Activated CD4-positive, alpha-beta T cell treated with anti-CD3 and anti-CD28 coated beads, Interleukin-10, Interleukin-2, amounts not matched to agents 100 ng/mL and 50 ng/mL, durations not matched to agents 16 hours and 8 hours (primary cell): ENCODE measurements at regions not wholly inside any gene's neighbourhood (a gene's known extent, or its start where the extent isn't known, plus 50 kb on each side); places are given as distances from the start of the nearest gene placed in this dataset.
"Not testable (repeated sequence)": the region's sequence is repeated elsewhere in the genome, so short reads cannot be mapped to it uniquely, and the experiment has no call there.

Experiments
- DNase-seq: peaks from one replicate; pipeline ENCODE4 v3.0.0-alpha.2; 2020

DNA sequence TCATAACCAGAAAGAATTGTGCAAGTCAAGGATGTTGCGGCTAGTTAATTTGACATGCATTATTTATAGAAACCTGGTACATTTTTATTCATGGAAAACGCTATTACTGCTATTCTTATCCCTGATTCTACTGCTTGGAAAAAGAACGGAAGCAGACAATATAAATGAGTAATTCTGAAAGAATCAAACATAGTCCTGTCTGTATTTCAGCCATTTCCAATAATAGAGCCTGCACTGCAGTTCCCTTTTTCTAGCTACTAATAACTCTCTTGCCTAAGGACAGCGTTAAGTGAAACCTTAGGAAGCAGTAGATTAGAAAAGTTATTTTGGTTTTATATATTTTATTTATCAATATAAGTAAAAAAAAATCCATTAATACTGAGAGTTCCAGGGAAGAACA lies 414.9 kb downstream of the CYLC2 start:
- DNase-seq, result no peak

GRCh38 chr9:103427696-103428095 lies 432.6 kb downstream of the CYLC2 start:
- no peak for DNase-seq

DNA sequence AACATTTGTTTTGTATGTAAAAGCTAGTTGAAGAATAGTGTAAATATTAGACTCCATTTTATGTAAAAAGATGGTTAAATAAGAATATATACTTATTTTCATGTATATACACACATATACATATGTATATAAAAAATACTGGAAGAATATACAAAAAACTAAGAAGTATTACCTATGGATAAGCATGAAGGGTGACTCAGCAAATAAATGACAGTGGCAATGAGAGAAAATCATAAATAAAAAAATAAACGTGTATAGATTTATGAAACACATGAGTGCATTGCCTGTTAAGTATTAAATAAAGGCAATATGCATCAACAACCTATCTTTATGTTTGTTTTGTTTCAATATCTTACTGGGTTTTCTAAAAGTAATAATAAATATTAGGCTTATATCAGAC lies 435.3 kb downstream of the CYLC2 start:
- no peak for DNase-seq

GRCh38 chr9:103431809-103432208 lies 436.7 kb downstream of the CYLC2 start:
- DNase-seq, result no peak

GRCh38 chr9:103444176-103444575 lies 449.0 kb downstream of the CYLC2 start:
- DNase-seq, result no peak

- DNase-seq, result no peak
Observed at GRCh38 chr9:103458826-103459225, 463.7 kb downstream of the CYLC2 start.

- no peak for DNase-seq
Observed at GRCh38 chr9:103471241-103471640, 476.1 kb downstream of the CYLC2 start.

- no peak for DNase-seq
Observed at GRCh38 chr9:103474156-103474555, 479.0 kb downstream of the CYLC2 start.

GRCh38 chr9:103483471-103484096 lies 488.5 kb downstream of the CYLC2 start:
- no peak for DNase-seq

GRCh38 chr9:103485138-103485537 lies 490.0 kb downstream of the CYLC2 start:
- no peak for DNase-seq

GRCh38 chr9:103514767-103515166 lies 519.6 kb downstream of the CYLC2 start:
- no peak for DNase-seq

GRCh38 chr9:103522409-103522808 lies 527.3 kb downstream of the CYLC2 start:
- no peak for DNase-seq

- DNase-seq, result no peak
Observed at GRCh38 chr9:103530934-103531333, 535.8 kb downstream of the CYLC2 start.

- DNase-seq, result no peak
Observed at GRCh38 chr9:103533318-103533717, 538.2 kb downstream of the CYLC2 start.

DNA sequence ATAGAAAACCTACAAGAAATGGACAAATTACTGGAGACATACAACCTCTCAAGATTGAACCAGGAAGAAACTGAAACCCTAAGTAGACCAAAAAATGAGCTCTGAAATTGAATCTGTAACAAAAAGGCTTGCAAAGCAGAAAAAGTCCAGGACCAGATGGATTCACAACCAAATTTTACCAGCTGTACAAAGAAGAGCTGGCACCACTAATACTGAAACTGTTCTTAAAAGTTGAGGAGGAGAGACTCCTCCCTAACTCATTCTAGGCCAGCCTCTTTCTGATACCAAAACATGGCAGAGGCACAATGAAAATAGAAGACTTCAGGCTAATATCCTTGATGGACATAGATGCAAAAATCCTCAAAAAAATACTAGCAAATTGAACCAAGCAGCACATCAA lies 542.3 kb downstream of the CYLC2 start:
- no peak for DNase-seq

GRCh38 chr9:103545260-103545659 lies 548.8 kb upstream of the SMC2 start:
- DNase-seq, result no peak

- DNase-seq, result no peak
Observed at GRCh38 chr9:103552712-103553111, 541.4 kb upstream of the SMC2 start.

GRCh38 chr9:103574056-103574455 lies 520.1 kb upstream of the SMC2 start:
- DNase-seq, result no peak

GRCh38 chr9:103586721-103587120 lies 507.4 kb upstream of the SMC2 start:
- DNase-seq, result no peak

GRCh38 chr9:103601287-103601686 lies 492.8 kb upstream of the SMC2 start:
- DNase-seq, result no peak

GRCh38 chr9:103611950-103612349 lies 482.2 kb upstream of the SMC2 start:
- DNase-seq, result not testable (repeated sequence)

- DNase-seq, result no peak
Observed at GRCh38 chr9:103615994-103616393, 478.1 kb upstream of the SMC2 start.

DNA sequence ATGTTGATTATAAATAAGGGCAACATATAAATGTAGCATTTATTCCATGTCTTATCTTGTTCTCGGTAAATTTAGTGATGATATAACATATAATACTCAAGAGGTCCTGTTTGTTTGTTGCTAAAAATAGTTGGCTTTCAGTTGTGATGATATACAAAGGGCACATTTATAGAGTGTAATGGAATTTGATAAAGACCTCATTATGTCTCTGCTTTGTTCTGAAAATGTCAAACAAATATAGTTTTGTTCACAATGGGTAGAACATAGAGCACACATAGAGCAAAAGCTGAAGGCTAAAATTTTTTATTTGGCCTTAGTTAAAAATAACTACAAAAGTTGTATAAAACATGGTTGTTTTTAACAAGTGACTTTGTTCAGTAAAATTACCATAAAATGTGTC lies 477.1 kb upstream of the SMC2 start:
- no peak for DNase-seq

DNA sequence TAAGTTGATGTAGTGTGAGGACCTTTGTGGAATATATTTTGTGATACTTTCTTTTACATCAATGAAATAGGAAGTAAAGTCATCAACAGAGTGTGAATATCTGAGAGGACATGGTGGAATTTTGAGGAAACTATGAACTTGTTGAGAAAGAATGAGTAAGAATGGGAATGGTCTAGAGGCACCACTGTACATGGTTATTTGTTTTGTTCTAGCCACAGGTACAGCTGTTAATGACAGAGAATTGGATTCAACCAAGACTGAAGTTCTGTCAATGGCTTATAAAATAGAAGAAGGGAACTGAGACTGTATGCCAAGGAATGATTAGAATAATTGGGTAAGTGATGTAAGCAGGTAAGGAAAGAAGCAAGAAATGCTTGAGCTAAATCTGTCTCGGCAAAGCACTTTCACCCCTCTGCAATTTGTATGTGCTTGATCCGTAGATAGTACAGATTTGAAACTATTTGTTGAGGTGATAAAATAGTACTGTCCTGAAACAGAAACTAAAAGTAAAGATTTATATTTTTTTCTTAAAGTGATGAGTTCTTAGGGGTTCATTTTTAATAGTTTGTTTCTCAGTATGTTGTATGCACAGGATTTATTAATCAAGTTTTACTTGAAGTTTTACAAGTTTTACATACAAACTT lies 468.8 kb upstream of the SMC2 start:
- no peak for DNase-seq

- DNase-seq, result no peak
Observed at GRCh38 chr9:103627731-103628130, 466.4 kb upstream of the SMC2 start.
